T-cell (primary cell): ENCODE measurements at regions not wholly inside any gene's neighbourhood (a gene's known extent, or its start where the extent isn't known, plus 50 kb on each side); places are given as distances from the start of the nearest gene placed in this dataset.

Experiments used
- ATAC-seq, 4 experiments: fragments of 200-7000 bp in 3 of 4; fragments of 150-1000 bp in 1 of 4; cut with Tn5 transposase; replicated peaks in 1 of 4; 1 replicate in 3 of 4; 2 replicates in 1 of 4; pipeline ENCODE4 v1.10.0; 2021; ENCODE audit warnings: moderate library complexity in 3 of 4, mild to moderate bottlenecking in 2 of 4, moderate number of reproducible peaks in 1 of 4
- CTCF ChIA-PET, 2 donors: fragments of 300-600 bp; sonication (Branson Sonifier 250); formaldehyde crosslinking; loops; one replicate each; lab custom pipeline; 2022; ENCODE audit warnings: antibody characterized with exemption in 2 of 2; lab: Charles Lee
- POLR2A ChIA-PET, 2 donors: fragments of 300-600 bp; sonication (Branson Sonifier 250); formaldehyde crosslinking; loops; one replicate each; lab custom pipeline; 2022; ENCODE audit warnings: antibody characterized with exemption in 2 of 2; lab: Charles Lee
- DNase-seq, 35 experiments: peaks; one replicate each; pipeline versions ENCODE4 v3.0.0 to v3.0.0-alpha.2; 2013 to 2023
- H3K27ac ChIP-seq: one replicate; pipeline ENCODE4 v1.5.1; 2013; ENCODE audit warnings: low read length
- H3K27me3 ChIP-seq, 2 experiments: replicated peaks in 1 of 2; 1 replicate in 1 of 2; 2 replicates in 1 of 2; pipeline versions ENCODE4 v1.6.1 to v1.7.0; 2013; ENCODE audit warnings: low read length in 1 of 2, mixed read lengths in 1 of 2; ENCODE audit not compliant: control insufficient read depth in 2 of 2, insufficient read depth in 2 of 2; ENCODE audit errors: extremely low read depth in 1 of 2
- H3K36me3 ChIP-seq, 2 donors: 1 replicate in 1 of 2; 2 replicates in 1 of 2; pipeline versions ENCODE4 v1.6.1 to v1.7.0; 2013; ENCODE audit warnings: low read length in 1 of 2; ENCODE audit not compliant: control insufficient read depth in 2 of 2, insufficient read depth in 1 of 2; ENCODE audit errors: extremely low read depth in 1 of 2
- H3K4me1 ChIP-seq, 2 experiments: 1 replicate in 1 of 2; 2 replicates in 1 of 2; pipeline versions ENCODE4 v1.6.1 to v1.7.0; 2013; ENCODE audit warnings: low read length in 2 of 2, mixed read lengths in 1 of 2; ENCODE audit not compliant: insufficient read depth in 2 of 2, control insufficient read depth in 1 of 2; ENCODE audit errors: extremely low read depth in 1 of 2
- H3K4me3 ChIP-seq, 2 donors: 1 replicate in 1 of 2; 2 replicates in 1 of 2; pipeline versions ENCODE4 v1.5.1 to v1.7.0; 2013; ENCODE audit warnings: mild to moderate bottlenecking in 2 of 2, low read length in 1 of 2, moderate library complexity in 1 of 2; ENCODE audit not compliant: control insufficient read depth in 1 of 2; ENCODE audit errors: extremely low read depth in 1 of 2
- H3K9me3 ChIP-seq: 2 replicates; pipeline ENCODE4 v1.7.0; 2013
- H3K27ac Mint-ChIP-seq, 2 donors: one replicate each; pipeline ENCODE4 v1.8.0; 2020 to 2021; ENCODE audit warnings: mild to moderate bottlenecking in 2 of 2, mixed read lengths in 2 of 2
- H3K27me3 Mint-ChIP-seq, 2 donors: one replicate each; pipeline ENCODE4 v1.8.0; 2021 to 2022; ENCODE audit warnings: mixed read lengths in 2 of 2
- H3K36me3 Mint-ChIP-seq: one replicate; pipeline ENCODE4 v1.8.0; 2021; ENCODE audit warnings: mixed read lengths
- H3K4me1 Mint-ChIP-seq, 3 donors: one replicate each; pipeline ENCODE4 v1.8.0; 2020 to 2022; ENCODE audit warnings: mixed read lengths in 3 of 3, mild to moderate bottlenecking in 1 of 3
- H3K4me3 Mint-ChIP-seq, 3 donors: one replicate each; pipeline ENCODE4 v1.8.0; 2020 to 2022; ENCODE audit warnings: mild to moderate bottlenecking in 3 of 3, mixed read lengths in 3 of 3, moderate library complexity in 3 of 3
- H3K9me3 Mint-ChIP-seq, 3 donors: one replicate each; pipeline ENCODE4 v1.8.0; 2020 to 2022; ENCODE audit warnings: mixed read lengths in 3 of 3
- WGBS: methylation state at CpG from one replicate; pipeline ENCODE4 v1.1.5; 2013; ENCODE audit warnings: missing lambda C conversion rate; ENCODE audit not compliant: insufficient coverage; 5-methylcytosine and 5-hydroxymethylcytosine counted together

GRCh38 chr2:61763605-61764034 lies 90.2 kb downstream of the FAM161A start:
- Histone ChIP-seq H3K27ac (peak overlapping the region; percentile 98), H3K4me1 (peaks cover 2 to 9% of the 10 kb centered on the region in 2 experiments), H3K4me3 (peak overlapping the region; percentile 90 to 96), H3K27me3 (no peaks in the 10 kb centered on the region), H3K9me3 (no peaks in the 10 kb centered on the region), H3K36me3 (no peaks in the 10 kb centered on the region)
- ChIA-PET POLR2A (interaction anchor here (0.6 to 1.5 kb wide), 2 partner anchors 69 to 225 kb away, joined by 3 to 16 read pairs; partner anchors contain the start of gene XPO1 (in 1 of the 2)), CTCF (interaction anchor here in 1 of 2 donors (0.5 to 1.1 kb wide), 2 partner anchors 166 to 225 kb away, joined by 3 read pairs; partner anchors contain the start of gene XPO1)
- Mint-ChIP-seq H3K27me3 (no peaks in the 10 kb centered on the region), H3K27ac (peak overlapping the region; percentile 95 to 99), H3K4me3 (peak overlapping the region; percentile 94 to 95 (median 94)), H3K4me1 (peaks cover 14 to 26% (median 23%) of the 10 kb centered on the region in 3 donors), H3K36me3 (peaks cover 3% of the 10 kb centered on the region), H3K9me3 (peaks cover 0 to 7% (median 4%) of the 10 kb centered on the region in 3 donors)
- ATAC-seq: peak; percentile 2 to 8 (median 4)
- WGBS: 0% methylated on average over 16 of the region's 23 CpGs
- DNase-seq: peak in 2 of 35 experiments; percentile 0 to 2

DNA sequence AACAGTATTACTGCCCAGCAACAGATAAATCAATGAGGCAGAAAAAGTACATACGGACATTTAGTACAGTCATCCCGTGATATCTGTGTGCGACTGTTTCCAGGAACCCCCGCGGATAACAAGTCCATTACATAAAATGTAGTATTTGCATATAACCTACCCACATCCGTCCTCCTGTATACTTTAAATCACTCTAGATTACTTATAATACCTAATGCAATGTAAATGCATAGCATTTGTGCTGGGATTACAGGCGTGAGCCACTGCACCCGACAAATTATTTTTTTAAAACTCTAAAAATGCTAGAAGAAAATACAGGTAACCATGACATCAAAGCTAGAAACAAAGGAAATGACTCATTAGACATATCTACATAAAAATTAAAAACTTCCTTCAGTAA lies 91.6 kb downstream of the FAM161A start:
- 49% methylated on average over 2 of the region's 8 CpGs for WGBS
- H3K4me1 ChIP-seq: peaks cover 2 to 9% of the 10 kb centered on the region in 2 experiments
- peaks cover 3% of the 10 kb centered on the region for H3K36me3 Mint-ChIP-seq
- H3K27ac Mint-ChIP-seq: no peak overlapping the region
- H3K27me3 ChIP-seq: no peaks in the 10 kb centered on the region
- no peaks in the 10 kb centered on the region for H3K9me3 ChIP-seq
- ChIA-PET POLR2A (interaction anchor here in 1 of 2 donors (0.6 kb wide), 2 partner anchors 65 to 507 kb away, joined by 3 read pairs; no protein-coding TSS in a partner anchor), CTCF (no interaction called here)
- no peaks in the 10 kb centered on the region for H3K27me3 Mint-ChIP-seq
- peaks cover 0 to 7% (median 4%) of the 10 kb centered on the region in 3 donors for H3K9me3 Mint-ChIP-seq
- ATAC-seq: no peak
- peak overlapping the region in 1 of 3 donors; percentile 95 for H3K4me3 Mint-ChIP-seq
- no peak overlapping the region for H3K27ac ChIP-seq
- peaks cover 14 to 26% (median 23%) of the 10 kb centered on the region in 3 donors for H3K4me1 Mint-ChIP-seq
- peak in 1 of 35 experiments; percentile 29 for DNase-seq
- no peak overlapping the region for H3K4me3 ChIP-seq
- H3K36me3 ChIP-seq: no peaks in the 10 kb centered on the region

- Mint-ChIP-seq H3K4me1 (peaks cover 14 to 26% (median 23%) of the 10 kb centered on the region in 3 donors), H3K4me3 (no peak overlapping the region), H3K27me3 (no peaks in the 10 kb centered on the region), H3K9me3 (peaks cover 0 to 6% (median 5%) of the 10 kb centered on the region in 3 donors), H3K27ac (no peak overlapping the region), H3K36me3 (peaks cover 7% of the 10 kb centered on the region)
- ATAC-seq: no peak
- H3K27ac ChIP-seq: no peak overlapping the region
- no peaks in the 10 kb centered on the region for H3K9me3 ChIP-seq
- CTCF ChIA-PET: interaction anchor here in 1 of 2 donors (0.6 kb wide), 1 partner anchor 122 kb away, joined by 3 read pairs; no protein-coding TSS in a partner anchor
- H3K4me3 ChIP-seq: no peak overlapping the region
- DNase-seq: no peak
- H3K36me3 ChIP-seq: no peaks in the 10 kb centered on the region
- POLR2A ChIA-PET: no interaction called here
- WGBS: no CpG with 5 or more reads among the region's 2 CpGs
- H3K27me3 ChIP-seq: peaks cover 0 to 4% of the 10 kb centered on the region in 2 experiments
- peaks cover 2 to 6% of the 10 kb centered on the region in 2 experiments for H3K4me1 ChIP-seq
Observed at GRCh38 chr2:61759718-61760117, 94.1 kb downstream of the FAM161A start.

DNA sequence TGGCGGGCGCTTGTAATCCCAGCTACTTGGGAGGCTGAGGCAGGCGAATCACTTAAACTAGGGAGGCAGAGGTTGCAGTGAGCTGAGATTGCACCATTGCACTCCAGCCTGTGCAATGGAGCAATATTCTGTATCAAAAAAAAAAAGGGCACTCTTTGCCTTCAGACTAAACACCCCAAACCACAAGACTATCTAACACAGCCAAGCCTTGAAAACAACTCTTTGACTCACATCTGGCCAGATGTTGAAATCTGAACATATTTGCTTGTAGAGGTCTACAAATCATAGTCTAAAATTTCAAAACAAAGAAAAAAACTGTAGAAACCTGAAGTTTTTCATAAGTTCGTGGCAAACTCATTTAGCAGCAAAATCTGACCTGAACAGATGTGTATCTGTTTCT lies 94.9 kb downstream of the FAM161A start:
- POLR2A ChIA-PET: interaction anchor here in 1 of 2 donors (0.6 kb wide), 1 partner anchor 742 kb away, joined by 3 read pairs; the partner anchor contains the start of gene PEX13
- H3K36me3 Mint-ChIP-seq: peaks cover 4% of the 10 kb centered on the region
- H3K4me3 Mint-ChIP-seq: no peak overlapping the region
- Histone ChIP-seq H3K36me3 (no peaks in the 10 kb centered on the region), H3K27me3 (peaks cover 0 to 4% of the 10 kb centered on the region in 2 experiments), H3K4me3 (no peak overlapping the region), H3K27ac (no peak overlapping the region), H3K4me1 (peaks cover 0 to 2% of the 10 kb centered on the region in 2 experiments), H3K9me3 (no peaks in the 10 kb centered on the region)
- H3K4me1 Mint-ChIP-seq: peaks cover 14 to 19% (median 18%) of the 10 kb centered on the region in 3 donors
- DNase-seq (no peak), ATAC-seq (no peak)
- CTCF ChIA-PET: no interaction called here
- peaks cover 0 to 6% (median 5%) of the 10 kb centered on the region in 3 donors for H3K9me3 Mint-ChIP-seq
- no peaks in the 10 kb centered on the region for H3K27me3 Mint-ChIP-seq
- 94% methylated on average over 3 of the region's 4 CpGs for WGBS
- peak overlapping the region in 1 of 2 donors; percentile 5 for H3K27ac Mint-ChIP-seq

GRCh38 chr2:61758159-61758558 lies 95.7 kb downstream of the FAM161A start:
- H3K27ac Mint-ChIP-seq: no peak overlapping the region
- no peaks in the 10 kb centered on the region for H3K9me3 ChIP-seq
- H3K27me3 Mint-ChIP-seq: no peaks in the 10 kb centered on the region
- H3K36me3 ChIP-seq: no peaks in the 10 kb centered on the region
- no peak overlapping the region for H3K4me3 ChIP-seq
- H3K9me3 Mint-ChIP-seq: peaks cover 5 to 12% (median 5%) of the 10 kb centered on the region in 3 donors
- DNase-seq: no peak
- ChIA-PET POLR2A (no interaction called here), CTCF (no interaction called here)
- ATAC-seq: no peak
- no peak overlapping the region for H3K4me3 Mint-ChIP-seq
- H3K4me1 ChIP-seq: no peaks in the 10 kb centered on the region
- H3K27me3 ChIP-seq: peaks cover 0 to 4% of the 10 kb centered on the region in 2 experiments
- H3K36me3 Mint-ChIP-seq: peaks cover 8% of the 10 kb centered on the region
- H3K4me1 Mint-ChIP-seq: peaks cover 8 to 18% (median 15%) of the 10 kb centered on the region in 3 donors
- H3K27ac ChIP-seq: no peak overlapping the region

DNA sequence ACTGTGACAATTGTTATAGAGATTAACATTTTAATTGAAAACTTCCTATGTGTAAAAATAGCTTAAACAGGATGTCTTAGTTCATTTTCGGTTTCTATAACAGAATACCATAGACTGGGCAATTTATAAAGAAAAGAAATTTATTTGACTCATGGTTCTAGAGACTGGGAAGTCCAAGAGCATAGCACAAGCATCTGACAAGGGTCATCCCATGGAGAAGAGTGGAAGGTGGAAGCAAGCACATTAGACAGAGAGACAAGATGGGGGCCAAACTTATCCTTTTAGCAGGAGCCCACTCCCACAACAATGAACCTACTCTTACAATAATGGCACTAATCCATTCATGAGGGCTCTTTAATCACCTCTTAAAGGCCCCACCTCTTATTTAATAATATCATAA lies 100.3 kb downstream of the FAM161A start:
- CTCF ChIA-PET: no interaction called here
- DNase-seq (no peak), ATAC-seq (no peak)
- Histone ChIP-seq H3K9me3 (no peaks in the 10 kb centered on the region), H3K36me3 (no peaks in the 10 kb centered on the region), H3K27me3 (peaks cover 0 to 4% of the 10 kb centered on the region in 2 experiments), H3K27ac (no peak overlapping the region), H3K4me1 (no peaks in the 10 kb centered on the region), H3K4me3 (no peak overlapping the region)
- peaks cover 5 to 10% (median 7%) of the 10 kb centered on the region in 3 donors for H3K9me3 Mint-ChIP-seq
- peaks cover 9% of the 10 kb centered on the region for H3K36me3 Mint-ChIP-seq
- H3K4me3 Mint-ChIP-seq: no peak overlapping the region
- H3K4me1 Mint-ChIP-seq: no peaks in the 10 kb centered on the region
- POLR2A ChIA-PET: no interaction called here
- no CpG with 5 or more reads among the region's 1 CpG for WGBS
- no peak overlapping the region for H3K27ac Mint-ChIP-seq
- no peaks in the 10 kb centered on the region for H3K27me3 Mint-ChIP-seq
